ENCODE measurements at regions not wholly inside any gene's neighbourhood (a gene's known extent, or its start where the extent isn't known, plus 50 kb on each side); places are given as distances from the start of the nearest gene placed in this dataset.
A peak's percentile ranks its signal among the peaks of the same experiment; 100 is the strongest.
"Not testable (repeated sequence)": the region's sequence is repeated elsewhere in the genome, so short reads cannot be mapped to it uniquely, and the experiment has no call there.

DNA sequence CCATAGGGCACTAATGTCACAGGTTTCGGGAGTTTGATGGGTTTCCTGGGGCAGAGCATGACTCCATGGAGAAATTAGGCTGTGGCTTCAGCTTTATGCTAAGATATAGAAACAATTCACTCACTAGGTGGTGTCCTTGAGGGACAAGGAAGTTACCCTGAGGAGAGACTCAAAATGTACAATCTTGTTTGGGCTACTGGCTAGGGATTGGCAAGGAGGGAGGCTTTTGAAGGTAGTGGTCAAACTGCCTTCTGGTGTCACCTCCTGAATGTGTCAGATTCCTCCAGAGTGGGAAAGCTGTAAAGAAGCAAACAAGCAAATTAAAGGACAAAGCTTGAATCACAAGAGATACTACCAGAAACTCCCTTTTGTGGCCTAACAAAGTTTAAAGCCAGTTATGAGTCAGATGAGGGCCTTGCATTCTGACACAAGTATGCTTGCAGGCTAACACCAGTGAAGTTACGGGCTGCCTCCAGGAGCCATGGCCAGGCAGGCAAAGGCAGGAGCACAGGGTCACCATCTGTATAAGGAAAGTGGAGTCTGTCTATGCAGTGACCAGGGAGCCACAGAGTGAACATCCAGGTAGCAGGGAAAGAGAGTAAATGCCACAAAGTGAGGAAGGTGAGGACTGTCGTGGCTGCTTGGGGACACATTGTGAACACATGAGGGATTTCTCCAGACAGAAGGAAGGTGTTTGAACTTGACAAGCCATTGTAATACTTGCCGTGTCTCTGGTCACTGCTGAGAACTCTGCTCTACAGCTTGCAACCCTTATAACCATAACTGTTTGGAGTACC is 107.7 kb upstream of the DTNBP1 start:
- DNase-seq (ENCODE audit: low read depth), result peak; percentile 91

DNA sequence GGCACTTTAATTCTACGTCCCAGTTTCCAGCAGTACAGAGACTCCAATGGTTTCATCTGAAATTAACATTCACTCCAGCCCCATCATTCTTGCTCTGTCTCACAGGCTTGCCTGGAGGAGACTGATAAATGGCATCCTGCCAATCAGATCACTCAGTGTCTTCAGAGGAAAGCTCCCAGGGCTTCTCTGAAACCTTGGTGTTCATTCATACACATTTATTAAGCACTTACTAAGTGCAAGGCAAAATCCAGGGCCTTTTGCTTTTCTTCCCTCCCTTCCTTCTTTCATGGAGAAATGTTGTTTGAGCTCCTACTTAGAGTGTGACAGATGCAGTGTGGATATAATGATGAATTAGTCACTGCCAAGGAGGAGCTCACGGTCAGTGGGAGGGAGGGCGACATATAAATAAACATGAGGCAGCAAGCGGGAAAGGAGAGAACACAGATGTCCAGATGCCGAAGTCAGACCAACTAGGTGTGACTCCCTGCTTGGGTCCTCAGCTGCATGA is 106.7 kb upstream of the DTNBP1 start:
- DNase-seq (ENCODE audit: low read depth), result peak; percentile 41

DNA sequence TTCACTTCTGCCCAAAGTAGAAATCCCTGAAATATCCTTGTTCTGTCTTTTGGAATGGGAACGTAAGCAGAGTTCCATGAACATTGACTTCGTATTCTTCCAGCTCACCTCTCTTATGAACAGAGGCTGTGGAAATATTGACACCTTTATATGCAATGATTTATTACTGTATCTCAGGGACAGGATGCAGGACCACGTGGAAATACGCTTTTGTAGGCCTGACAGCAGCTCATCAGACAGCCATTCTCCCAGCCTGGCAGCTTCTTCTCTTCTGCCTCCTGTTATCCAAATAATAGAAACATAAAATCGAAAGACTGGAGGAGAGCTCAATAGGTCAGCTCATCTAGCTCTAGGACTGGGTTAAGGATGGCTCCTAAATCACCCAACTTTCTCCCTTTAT is 106.2 kb upstream of the DTNBP1 start:
- DNase-seq (ENCODE audit: low read depth), result no peak

DNA sequence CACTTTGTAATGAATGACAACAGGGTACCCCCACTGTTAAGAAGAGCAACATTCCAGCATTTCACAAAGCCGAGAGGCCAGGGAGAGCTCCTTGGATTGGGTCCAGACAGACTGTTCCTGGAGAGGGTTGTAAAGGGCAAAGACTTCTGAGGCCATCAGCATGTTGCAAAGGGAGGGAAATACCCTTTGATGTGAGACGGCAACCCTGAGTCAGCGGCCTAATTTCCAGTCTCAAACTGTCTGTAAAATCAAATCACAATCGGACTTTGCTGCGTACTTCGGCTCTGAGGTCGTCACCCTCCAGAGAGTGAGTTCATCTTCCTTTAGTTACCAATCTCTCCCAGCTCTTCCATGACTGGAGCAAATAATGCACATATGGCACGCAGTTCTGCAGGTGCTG is 101.0 kb upstream of the DTNBP1 start:
- peak; percentile 93 for DNase-seq (ENCODE audit: low read depth)

DNA sequence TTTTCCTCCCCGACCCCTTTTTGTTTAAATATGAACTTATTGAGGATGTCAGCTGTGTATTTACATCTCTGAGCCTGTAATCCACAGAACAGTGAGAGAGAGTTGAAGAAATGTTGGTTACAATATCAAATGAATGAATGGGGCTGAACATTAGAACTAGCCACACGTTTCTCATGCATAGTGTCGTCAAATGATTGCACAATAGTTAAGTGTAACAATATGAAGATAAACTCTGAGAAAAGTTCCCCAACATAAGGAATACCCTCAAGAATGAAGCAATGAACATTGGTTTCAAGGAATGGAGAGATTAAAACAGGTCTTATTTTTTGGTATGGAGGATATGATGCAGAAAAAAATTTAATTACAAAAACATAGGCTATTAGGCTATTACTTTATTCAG is 100.5 kb upstream of the DTNBP1 start:
- peak; percentile 49 for DNase-seq (ENCODE audit: low read depth)

DNA sequence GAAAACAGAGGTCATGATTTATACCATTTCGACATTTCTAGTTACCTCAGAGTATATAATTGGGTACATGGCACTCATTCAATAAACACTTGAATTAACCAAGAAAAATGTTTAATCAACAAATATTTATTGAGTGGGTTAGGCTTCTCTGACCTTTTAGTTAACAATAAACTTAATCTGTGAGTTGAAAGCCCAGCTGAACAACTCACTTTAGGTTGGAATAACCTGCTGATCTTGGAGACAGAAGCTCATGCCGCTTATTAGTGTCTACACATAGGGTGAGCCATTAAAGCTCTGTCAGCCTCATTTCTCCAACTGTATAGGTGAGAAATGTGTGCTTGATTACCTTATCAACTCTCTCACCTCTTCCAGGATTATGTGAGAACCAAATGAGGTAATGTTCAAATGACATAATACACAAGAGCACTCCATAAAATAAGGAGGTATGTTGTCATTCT is 98.2 kb upstream of the DTNBP1 start:
- peak; percentile 37 for DNase-seq (ENCODE audit: low read depth)

DNA sequence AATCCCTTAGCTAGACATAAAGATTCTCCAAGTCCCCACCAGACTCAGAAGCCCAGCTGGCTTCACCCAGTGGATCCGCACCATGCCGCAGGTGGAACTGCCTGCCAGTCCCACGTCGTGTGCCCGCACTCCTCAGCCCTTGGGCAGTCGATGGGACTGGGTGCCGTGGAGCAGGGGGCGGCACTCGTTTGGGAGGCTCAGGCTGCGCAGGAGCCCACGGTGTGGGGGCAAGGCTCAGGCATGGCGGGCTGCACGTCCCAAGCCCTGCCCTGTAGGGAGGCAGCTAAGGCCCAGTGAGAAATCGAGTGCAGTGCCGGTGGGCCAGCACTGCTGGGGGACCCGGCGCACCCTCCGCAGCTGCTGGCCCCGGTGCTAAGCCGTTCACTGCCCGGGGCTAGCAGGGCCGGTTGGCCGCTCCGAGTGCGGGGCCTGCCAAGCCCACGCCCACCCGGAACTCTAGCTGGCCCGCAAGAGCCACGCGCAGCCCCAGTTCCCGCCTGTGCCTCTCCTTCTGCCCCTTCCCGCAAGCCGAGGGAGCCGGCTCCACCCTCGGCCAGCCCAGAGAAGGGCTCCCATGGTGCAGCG is 95.9 kb upstream of the DTNBP1 start:
- no peak for DNase-seq (ENCODE audit: low read depth)

DNA sequence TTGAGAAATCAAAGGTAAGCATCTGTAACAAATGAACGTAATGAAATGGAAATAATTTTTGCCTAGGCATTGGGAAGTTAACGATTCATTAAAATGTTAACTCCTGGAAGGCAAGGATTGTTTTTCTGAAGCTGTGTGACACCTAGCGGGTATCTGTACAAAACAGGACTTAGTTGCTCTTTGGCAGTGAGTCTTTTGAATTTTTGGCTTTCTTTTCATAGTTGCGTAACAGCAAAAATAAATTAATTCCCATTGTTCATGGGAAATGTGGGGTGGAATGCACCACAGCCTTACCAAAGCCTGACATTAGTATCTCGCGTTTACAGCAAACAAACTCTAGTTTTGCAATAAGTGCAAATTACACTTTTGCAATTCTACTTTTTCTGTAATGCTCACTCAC is 92.7 kb upstream of the DTNBP1 start:
- DNase-seq (ENCODE audit: low read depth), result peak; percentile 93

DNA sequence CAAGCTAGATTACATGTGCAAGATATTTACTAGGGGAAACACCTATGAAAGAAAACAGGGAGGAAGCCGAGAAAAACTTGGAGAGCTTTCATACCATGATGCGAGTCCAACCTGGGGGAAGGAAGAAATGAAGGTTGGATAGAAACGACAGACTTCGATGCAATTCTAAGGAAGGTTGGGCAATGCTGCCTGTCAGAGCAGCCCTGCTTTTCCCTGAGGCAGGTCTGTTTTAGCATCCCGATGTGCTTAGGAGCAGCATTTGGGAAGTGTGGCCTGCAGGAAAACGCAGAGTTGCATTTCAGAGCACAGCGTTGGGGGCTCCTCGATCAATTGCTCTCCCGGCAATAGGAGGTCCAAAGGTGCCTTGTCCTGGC is 91.9 kb upstream of the DTNBP1 start:
- no peak for DNase-seq (ENCODE audit: low read depth)

DNA sequence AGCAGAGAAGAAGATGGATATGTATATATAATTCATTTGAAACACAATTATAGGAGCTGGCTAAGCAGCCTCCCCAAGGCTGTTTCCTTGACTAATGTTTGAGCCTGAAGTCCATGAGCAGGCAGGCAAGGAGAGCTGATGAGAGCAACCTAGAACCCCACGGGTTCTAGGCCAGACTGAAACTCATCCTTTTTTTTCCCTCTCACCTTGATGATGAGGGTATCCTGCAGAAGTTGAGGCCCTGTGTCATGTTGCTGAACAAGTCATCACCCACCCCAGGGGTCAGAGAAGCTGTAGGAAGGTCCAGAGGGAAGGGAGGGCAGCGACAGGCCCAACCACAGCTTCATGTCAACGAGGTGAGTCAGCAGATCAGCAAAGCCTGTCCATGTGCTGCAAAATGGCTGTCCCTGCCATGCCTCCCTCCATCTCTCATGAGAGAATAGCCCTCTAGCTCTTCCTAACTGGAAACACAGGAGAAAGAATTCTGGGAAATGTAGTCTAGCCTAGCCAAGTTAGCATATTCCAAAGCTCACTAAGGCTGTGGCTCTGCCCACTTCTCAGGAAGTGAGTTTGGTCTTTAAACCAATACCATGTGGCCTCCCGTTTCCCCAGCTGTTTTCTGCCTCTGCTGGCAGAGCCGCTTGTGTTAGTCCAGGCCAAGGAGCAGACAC is 91.3 kb upstream of the DTNBP1 start:
- DNase-seq (ENCODE audit: low read depth), result peak; percentile 80

DNA sequence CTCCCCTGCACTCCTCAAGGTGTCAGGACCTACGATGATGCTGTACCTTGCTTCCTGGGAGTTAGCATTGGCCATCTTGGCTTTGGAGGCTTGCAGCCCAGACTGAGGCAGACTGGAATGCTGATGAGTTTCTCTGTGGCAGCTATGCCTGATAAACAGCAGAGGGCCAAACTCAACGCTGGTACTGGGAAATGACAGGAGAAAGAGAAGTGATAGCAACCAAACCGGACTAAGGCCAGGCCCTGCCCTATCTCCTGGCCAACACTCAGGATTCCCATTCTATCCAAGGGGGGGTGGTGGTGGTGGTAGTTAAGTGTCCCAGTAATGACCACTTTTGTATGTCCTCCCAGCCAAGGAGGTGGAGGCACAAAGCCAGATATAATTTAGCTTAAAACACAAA is 90.0 kb upstream of the DTNBP1 start:
- no peak for DNase-seq (ENCODE audit: low read depth)

DNA sequence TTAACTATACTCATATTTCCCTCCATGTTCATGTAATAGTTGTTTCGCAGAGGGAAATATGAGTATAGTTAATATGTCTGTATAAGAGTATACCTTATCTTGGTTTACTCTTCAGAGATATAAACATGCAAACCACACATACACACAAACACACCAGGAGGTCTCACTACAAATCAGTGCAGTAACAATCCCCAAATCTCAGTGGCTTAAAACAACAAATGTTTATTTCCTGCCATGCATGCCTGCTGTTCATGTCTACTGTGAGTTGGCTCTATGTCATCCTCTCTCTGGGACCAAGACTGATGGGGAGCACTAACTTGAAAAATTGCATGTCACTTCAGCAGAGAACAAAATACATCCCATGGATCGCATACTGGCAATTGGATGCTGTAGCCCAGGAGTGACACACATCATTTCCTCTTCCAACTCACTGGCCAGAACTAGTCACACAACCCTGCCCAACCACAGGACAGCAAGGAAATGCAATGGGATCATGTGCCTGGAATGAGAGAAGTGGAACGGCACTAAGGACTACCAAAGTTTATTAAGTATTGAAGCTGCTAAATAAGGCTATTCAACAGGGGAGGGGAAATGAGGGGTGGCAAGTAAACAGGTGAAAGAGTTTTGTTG is 89.0 kb upstream of the DTNBP1 start:
- DNase-seq (ENCODE audit: low read depth), result peak; percentile 30

DNA sequence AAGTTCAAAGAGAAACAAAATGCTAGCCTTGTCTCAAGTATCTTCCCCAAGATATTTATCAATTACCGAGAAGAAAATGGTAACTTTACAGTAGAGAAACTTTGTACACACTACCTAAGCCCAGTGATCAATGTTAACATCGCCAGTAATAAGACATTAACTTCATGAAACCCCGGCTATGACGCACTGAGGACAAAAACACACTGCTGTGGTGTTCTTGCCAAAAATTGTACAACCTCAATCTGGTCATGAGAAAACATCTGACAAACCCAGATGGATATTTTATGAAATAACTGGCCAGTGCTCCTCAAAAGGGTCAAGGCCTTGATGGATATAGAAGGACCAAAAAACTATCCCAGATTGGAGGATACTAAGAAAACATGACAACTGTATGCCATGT is 85.5 kb upstream of the DTNBP1 start:
- no peak for DNase-seq (ENCODE audit: low read depth)

DNA sequence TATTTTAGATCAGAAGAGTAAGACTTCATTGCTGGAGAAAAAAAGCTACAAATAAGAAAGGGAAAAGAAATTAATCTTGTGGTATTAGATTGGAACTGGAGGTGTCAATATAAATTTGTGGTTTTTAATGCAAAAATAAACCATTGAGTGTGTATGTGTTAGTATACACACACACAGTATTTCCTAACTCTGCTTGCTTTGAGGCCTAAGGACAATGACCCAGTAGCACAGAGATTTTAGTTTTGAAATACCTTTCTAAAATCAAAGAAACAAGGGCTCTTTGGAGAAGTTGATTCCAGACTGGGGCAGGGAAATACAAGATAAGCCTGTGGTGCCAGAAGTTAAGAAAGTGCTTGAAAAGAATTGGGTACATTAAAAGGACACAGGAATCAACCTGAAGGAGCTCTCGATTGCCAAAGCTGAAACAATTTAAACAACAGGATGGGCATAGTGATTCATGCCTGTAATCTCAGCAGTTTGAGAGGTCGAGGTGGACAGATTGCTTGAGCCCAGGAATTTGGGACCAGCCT is 84.6 kb upstream of the DTNBP1 start:
- no peak for DNase-seq (ENCODE audit: low read depth)

DNA sequence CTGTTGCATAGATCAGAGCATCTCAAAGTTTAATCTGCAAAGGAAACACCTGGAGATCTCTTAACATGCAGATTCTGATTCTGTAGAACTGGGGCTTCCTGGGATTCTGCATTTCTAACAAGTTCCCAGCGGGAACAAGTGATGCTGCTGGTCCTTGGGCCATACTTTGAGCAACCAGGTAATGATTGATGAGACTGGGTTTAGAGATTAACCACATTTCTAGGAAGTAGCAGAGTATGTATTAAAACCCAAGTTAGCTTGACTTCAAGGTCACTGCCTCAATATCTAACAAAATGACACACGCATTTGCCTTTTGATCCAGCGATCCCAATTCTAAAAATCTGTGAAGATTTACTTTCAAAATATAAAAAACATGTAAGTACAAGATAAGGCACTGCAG is 83.0 kb upstream of the DTNBP1 start:
- peak; percentile 56 for DNase-seq (ENCODE audit: low read depth)

DNA sequence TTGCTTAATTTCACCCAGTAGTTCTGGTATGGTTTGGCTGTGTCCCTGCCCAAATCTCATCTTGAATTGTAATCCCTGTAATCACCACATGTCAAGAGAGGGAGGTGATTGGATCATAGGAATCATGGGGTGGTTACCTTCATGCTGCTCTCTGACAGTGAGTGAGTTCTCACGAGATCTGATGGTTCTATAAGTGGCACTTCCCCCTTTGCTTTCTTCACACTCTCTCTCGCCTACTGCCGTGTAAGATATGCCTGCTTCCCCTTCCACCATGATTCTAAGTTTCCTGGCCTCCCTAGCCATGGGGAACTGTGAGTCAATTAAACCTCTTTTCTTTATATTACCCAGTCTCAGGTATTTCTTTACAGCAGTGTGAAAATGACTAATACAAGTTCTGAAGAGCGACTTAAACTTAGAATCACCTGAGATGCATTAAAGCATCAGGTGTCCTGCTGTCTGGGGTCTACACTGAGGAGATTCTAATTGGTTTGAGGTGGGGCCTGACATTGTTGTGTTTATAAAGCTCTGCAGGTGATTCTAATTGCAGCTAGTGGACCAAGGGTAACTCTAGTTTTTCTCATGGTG is 82.1 kb upstream of the DTNBP1 start:
- DNase-seq (ENCODE audit: low read depth), result no peak

DNA sequence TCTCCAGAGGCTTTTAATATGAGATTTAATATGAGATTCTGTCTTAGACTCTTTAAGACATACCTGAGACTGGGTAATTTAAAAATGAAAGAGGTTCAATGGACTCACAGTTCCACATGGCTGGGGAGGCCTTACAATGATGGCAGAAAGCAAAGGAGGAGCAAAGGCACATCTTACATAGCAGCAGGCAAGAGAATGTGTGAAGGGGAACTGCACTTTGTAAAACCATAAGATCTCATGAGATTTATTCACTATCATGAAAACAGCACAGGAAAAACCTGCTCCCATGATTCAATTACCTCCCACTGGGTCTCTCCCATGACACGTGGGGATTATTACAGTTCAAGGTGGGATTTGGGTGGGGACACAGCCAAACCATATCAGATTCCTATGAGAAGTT is 79.2 kb upstream of the DTNBP1 start:
- DNase-seq (ENCODE audit: low read depth), result not testable (repeated sequence)

DNA sequence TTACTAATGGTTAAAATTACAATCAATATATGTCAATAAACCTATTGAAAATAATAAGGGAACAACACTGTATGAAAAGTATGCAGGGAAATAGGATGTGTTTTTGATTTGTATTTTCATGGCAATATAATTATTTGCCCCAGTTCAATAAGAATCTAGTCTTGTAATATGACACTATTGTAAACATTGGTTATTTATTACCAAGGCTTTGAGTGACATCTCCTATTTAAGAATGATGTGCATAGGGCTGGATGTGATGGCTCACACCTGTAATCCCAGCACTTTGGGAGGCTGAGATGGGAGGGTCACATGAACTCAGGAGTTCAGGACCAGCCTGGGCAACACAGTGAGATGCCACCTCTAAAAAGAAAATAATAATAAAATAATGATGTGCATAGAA is 78.6 kb upstream of the DTNBP1 start:
- no peak for DNase-seq (ENCODE audit: low read depth)

DNA sequence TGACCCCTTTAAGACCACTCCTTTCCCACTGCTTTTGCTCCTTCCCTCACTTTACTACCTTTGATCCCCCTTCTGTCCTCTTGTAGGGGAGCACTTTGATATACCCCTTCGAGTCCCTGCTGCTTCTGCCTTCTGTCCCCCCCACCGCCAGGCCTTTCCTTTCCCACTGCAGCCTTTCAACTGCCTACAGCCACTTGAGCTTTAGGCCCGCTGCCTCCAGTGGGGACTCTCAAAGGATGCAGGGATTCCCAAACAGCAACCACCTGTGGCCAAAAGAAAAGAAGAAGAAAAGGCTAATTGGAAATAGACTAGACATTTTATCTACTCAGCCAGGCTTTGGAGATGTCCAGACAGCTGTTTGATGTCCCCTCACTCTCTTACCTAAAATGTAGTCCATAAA is 77.0 kb upstream of the DTNBP1 start:
- no peak for DNase-seq (ENCODE audit: low read depth)

DNA sequence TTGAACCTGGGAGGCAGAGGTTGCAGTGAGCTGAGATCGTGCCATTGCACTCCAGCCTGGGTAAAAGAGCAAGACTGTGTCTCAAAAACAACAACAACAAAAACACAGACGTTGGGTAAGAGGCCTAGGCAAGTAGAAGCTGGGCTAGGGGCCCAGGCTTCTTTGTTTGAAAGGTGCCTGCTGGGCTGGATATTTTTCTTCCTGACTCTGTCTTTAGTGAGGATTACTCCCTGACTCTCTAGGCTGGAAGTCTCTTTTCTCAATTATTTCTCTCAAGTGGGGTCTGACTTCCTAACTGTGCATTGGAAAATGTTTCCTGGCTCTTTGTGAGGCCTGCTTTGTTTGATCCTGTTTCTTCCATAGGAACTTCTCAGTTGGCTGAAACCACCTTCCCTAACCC is 76.5 kb upstream of the DTNBP1 start:
- no peak for DNase-seq (ENCODE audit: low read depth)

DNA sequence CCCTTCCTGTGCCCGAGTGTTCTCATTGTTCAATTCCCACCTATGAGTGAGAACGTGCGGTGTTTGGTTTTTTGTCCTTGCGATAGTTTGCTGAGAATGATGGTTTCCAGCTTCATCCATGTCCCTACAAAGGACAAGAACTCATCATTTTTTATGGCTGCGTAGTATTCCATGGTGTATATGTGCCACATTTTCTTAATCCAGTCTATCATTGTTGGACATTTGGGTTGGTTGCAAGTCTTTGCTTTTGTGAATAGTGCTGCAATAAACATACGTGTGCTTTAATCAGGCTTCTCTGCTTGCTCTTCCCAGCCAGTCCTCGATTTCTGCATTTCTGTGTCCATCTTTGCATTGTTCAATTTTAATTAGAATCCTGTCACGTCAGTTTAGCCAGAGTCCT is 75.4 kb upstream of the DTNBP1 start:
- DNase-seq (ENCODE audit: low read depth), result not testable (repeated sequence)

DNA sequence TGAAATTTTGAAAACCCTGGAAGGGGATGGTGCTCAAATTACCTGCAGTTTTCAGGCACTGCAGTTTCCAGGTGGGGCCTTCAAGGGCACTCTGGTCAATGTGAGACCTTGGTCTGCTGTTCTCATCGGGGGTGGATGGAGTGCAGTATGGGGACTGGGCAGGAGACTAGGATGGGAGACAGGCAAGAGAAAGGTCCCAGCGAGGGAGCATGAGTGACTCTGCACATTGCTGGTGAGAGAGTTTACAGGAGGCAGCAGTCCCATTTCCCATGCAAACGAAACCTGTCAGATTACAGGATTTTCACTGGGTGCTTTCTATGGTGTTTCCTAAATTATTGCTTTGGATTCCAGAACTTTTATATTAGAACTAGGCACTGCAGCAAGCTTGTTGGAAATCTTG is 73.5 kb upstream of the DTNBP1 start:
- DNase-seq (ENCODE audit: low read depth), result no peak
